ENCODE measurements at regions not wholly inside any gene's neighbourhood (a gene's known extent, or its start where the extent isn't known, plus 50 kb on each side); places are given as distances from the start of the nearest gene placed in this dataset.

DNA sequence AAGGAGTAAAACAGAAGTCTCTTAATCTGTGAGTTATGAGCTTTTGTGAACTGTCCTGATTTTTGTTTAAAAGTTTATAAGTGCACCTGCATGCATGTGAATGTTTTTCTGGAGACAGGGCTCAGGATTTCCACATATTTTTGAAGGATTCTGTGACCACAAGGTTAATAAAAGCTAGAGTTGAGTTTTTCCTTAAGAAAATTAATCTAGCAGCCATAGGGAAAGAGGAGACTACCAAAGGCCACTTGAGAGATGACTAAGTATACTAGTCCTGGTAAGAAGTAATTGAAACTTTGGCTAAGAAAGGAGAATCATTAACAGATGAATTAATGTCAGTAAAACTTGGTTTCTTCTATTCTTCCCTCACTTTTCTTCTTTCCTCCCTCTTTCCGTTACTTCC is 176.8 kb upstream of the EPHA3 start:
- TF ChIP-seq, protein P1, sequence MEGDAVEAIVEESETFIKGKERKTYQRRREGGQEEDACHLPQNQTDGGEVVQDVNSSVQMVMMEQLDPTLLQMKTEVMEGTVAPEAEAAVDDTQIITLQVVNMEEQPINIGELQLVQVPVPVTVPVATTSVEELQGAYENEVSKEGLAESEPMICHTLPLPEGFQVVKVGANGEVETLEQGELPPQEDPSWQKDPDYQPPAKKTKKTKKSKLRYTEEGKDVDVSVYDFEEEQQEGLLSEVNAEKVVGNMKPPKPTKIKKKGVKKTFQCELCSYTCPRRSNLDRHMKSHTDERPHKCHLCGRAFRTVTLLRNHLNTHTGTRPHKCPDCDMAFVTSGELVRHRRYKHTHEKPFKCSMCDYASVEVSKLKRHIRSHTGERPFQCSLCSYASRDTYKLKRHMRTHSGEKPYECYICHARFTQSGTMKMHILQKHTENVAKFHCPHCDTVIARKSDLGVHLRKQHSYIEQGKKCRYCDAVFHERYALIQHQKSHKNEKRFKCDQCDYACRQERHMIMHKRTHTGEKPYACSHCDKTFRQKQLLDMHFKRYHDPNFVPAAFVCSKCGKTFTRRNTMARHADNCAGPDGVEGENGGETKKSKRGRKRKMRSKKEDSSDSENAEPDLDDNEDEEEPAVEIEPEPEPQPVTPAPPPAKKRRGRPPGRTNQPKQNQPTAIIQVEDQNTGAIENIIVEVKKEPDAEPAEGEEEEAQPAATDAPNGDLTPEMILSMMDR (IDR thresholded peaks at IDR 0.05): no peak
- TF ChIP-seq POLR2AphosphoS5 (IDR thresholded peaks at IDR 0.05) (no peak), POLR2A (IDR thresholded peaks at IDR 0.05) (no peak)

All from prostate gland (tissue), 2 donors.